Activated CD4-positive, alpha-beta T cell treated with anti-CD3 and anti-CD28 coated beads for 36 hours (primary cell): ENCODE measurements at regions not wholly inside any gene's neighbourhood (a gene's known extent, or its start where the extent isn't known, plus 50 kb on each side); places are given as distances from the start of the nearest gene placed in this dataset.
A peak's percentile ranks its signal among the peaks of the same experiment; 100 is the strongest.

ENCODE experiments used
- ATAC-seq: fragments of 200-7000 bp; cut with Tn5 transposase; one replicate; pipeline ENCODE4 v1.10.0; 2021; ENCODE audit warnings: mild to moderate bottlenecking, moderate library complexity
- CTCF ChIA-PET: fragments of 350-600 bp; sonication (Branson Sonifier 250); formaldehyde crosslinking; loops from one replicate; lab custom pipeline; 2021; ENCODE audit warnings: antibody characterized with exemption; lab: Charles Lee
- POLR2A ChIA-PET: fragments of 350-600 bp; sonication (Branson Sonifier 250); formaldehyde crosslinking; loops from one replicate; lab custom pipeline; 2021; ENCODE audit warnings: antibody characterized with exemption, inconsistent platforms; lab: Charles Lee
- DNase-seq: peaks from one replicate; pipeline ENCODE4 v3.0.0-alpha.2; 2020
- H3K27ac Mint-ChIP-seq: one replicate; pipeline ENCODE4 v1.8.0; 2021; ENCODE audit warnings: mixed read lengths
- H3K27me3 Mint-ChIP-seq: one replicate; pipeline ENCODE4 v1.8.0; 2021; ENCODE audit warnings: mixed read lengths
- H3K36me3 Mint-ChIP-seq: one replicate; pipeline ENCODE4 v1.8.0; 2021; ENCODE audit warnings: low read depth, mixed read lengths
- H3K4me1 Mint-ChIP-seq: one replicate; pipeline ENCODE4 v1.8.0; 2021; ENCODE audit warnings: mixed read lengths
- H3K4me3 Mint-ChIP-seq: one replicate; pipeline ENCODE4 v1.8.0; 2021; ENCODE audit warnings: mild to moderate bottlenecking, moderate library complexity, mixed read lengths
- H3K9me3 Mint-ChIP-seq: one replicate; pipeline ENCODE4 v1.8.0; 2021; ENCODE audit warnings: low read depth, mixed read lengths
- intact Hi-C, 2 experiments: fragments of 100-400 bp; cut with DNase I in 1 of 2; cut with micrococcal nuclease in 1 of 2; formaldehyde crosslinking; loops; one replicate each; pipeline versions ENCODE4 v1.14.2 to v1.15.1; 2022 to 2024; cut with DNase I, micrococcal nuclease

DNA sequence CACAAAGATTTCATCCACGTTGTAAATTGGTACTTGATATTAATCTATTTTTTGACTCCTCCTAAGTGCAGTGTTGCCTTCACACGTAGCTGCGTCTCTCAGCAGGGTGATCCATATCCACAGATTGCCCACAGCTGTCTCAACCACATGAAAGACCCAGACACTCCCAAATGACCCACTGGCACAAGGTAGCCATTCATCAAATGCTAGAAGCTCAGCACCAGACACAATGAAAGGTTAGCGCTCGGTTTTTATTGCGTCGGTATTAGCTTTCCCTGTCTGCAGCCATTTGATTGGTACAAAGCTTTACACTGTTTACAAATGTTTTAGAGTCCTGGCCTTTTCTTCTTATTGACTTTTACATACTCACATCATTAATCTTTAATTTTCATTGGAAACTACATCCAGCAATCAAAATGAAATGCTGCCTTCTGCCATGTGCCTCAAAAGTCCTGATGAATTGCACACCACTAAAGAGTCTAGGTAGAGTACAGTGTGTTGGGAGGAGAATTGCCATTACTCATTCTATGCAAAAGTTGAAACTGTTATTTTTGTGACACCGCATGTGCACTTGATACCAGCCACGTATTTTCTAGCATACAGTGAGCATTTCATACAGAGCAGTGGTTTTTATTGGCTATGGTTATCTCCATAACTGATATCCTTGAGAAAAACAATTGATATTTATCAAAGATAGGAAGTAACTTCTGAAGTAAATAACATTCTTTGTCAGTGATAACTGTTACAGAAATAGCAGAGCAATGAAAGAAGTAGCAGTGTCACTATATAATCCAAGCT lies 127.3 kb upstream of the NUDT7 start:
- intact Hi-C loops: loop anchor here in 1 of 2 experiments (10.0 kb wide), 1 partner anchor 60 kb away; no protein-coding TSS in a partner anchor
- Mint-ChIP-seq H3K4me1 (no peaks in the 10 kb centered on the region), H3K9me3 (no peaks in the 10 kb centered on the region), H3K4me3 (no peak overlapping the region), H3K27ac (no peak overlapping the region), H3K27me3 (peaks cover 16% of the 10 kb centered on the region), H3K36me3 (no peaks in the 10 kb centered on the region)
- DNase-seq (no peak), ATAC-seq (no peak)
- ChIA-PET CTCF (interaction anchor here (1.0 to 1.2 kb wide), 2 partner anchors 11 to 408 kb away, joined by 3 read pairs; no protein-coding TSS in a partner anchor), POLR2A (no interaction called here)

DNA sequence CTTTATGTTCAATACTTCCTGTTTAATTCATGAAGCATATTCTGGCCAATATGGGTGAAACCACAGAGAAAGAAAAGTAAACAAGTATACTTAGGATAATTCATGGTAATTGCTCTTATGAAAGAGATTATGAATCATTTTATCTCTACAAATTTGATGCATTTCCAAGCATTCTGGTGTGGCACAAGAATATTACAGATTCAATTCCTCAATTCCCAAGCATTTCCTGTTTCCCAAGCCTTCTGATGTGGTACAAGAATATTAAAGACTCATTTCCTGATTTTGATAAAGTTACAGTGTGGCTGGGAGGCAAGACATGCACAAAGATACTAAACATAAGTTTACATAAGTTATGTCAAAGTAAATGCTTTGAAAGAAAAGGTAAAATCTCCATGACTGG lies 126.1 kb upstream of the NUDT7 start:
- intact Hi-C loops: loop anchor here in 1 of 2 experiments (10.0 kb wide), 1 partner anchor 61 kb away; no protein-coding TSS in a partner anchor
- H3K36me3 Mint-ChIP-seq: no peaks in the 10 kb centered on the region
- ChIA-PET POLR2A (no interaction called here), CTCF (no interaction called here)
- H3K4me3 Mint-ChIP-seq: no peak overlapping the region
- no peak for DNase-seq
- peaks cover 16% of the 10 kb centered on the region for H3K27me3 Mint-ChIP-seq
- H3K27ac Mint-ChIP-seq: no peak overlapping the region
- no peaks in the 10 kb centered on the region for H3K4me1 Mint-ChIP-seq
- no peak for ATAC-seq
- H3K9me3 Mint-ChIP-seq: no peaks in the 10 kb centered on the region

DNA sequence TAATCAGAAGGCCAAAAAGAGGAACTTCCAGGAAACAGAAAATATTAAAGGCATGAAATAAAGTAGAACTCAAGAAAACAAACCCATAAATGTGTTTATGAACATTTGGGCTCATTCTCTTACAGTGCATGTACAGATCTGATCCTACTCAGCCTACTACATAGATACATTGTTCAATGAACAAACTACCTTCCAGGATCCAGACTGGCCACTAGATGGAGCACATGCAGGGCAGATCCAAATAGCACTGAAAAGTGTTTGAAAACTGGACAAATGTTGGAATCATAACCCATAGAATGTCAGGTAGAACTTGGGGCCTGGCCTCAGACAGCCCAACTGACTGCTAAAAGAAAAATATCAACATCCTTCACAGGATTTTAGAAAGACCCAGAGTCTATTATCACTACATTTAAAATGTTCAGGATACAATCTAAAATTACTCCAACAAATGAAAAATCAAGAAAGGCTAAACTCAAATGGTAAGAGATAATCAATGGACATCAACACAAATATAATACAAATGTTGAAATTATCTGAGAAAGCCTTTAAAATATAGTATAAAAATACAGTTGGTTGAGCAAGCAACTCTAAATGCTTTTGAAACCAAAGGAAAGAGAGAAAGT lies 122.4 kb upstream of the NUDT7 start:
- Mint-ChIP-seq H3K4me1 (no peaks in the 10 kb centered on the region), H3K36me3 (no peaks in the 10 kb centered on the region), H3K27me3 (peaks cover 12% of the 10 kb centered on the region), H3K9me3 (no peaks in the 10 kb centered on the region), H3K27ac (no peak overlapping the region), H3K4me3 (no peak overlapping the region)
- ChIA-PET POLR2A (no interaction called here), CTCF (interaction anchor here (0.7 to 1.2 kb wide), 3 partner anchors 8 to 371 kb away, joined by 3 to 5 read pairs (median 3); no protein-coding TSS in a partner anchor)
- intact Hi-C loops: loop anchor here (1.0 to 10.0 kb wide), 2 partner anchors 65 to 371 kb away; no protein-coding TSS in a partner anchor
- DNase-seq: peak; percentile 50
- no peak for ATAC-seq

DNA sequence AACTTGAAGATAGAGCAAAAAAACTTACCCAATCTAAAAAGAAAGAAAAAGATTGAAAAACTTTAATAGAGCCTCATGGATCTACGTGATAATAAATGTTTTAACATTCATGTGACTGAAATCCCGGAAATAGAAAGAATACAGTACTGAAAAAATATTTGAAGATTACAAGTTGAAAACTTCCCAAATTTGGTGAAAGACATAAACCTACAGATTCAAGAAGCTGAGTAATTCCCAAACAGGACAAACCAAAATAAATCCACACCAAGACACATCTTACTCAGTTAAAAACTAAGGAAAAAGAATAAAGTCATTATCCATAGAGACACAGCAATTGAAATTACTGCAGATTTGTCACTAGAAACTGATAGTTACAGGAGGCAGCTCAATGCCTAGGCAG lies 121.8 kb upstream of the NUDT7 start:
- H3K27me3 Mint-ChIP-seq: peaks cover 14% of the 10 kb centered on the region
- POLR2A ChIA-PET: no interaction called here
- DNase-seq (no peak), ATAC-seq (no peak)
- CTCF ChIA-PET: interaction anchor here (0.7 to 1.2 kb wide), 3 partner anchors 9 to 402 kb away, joined by 3 to 4 read pairs (median 3); no protein-coding TSS in a partner anchor
- no peaks in the 10 kb centered on the region for H3K36me3 Mint-ChIP-seq
- no peak overlapping the region for H3K27ac Mint-ChIP-seq
- no peaks in the 10 kb centered on the region for H3K9me3 Mint-ChIP-seq
- intact Hi-C loops: loop anchor here in 1 of 2 experiments (1.0 kb wide), 1 partner anchor 371 kb away; no protein-coding TSS in a partner anchor
- no peak overlapping the region for H3K4me3 Mint-ChIP-seq
- H3K4me1 Mint-ChIP-seq: no peaks in the 10 kb centered on the region

DNA sequence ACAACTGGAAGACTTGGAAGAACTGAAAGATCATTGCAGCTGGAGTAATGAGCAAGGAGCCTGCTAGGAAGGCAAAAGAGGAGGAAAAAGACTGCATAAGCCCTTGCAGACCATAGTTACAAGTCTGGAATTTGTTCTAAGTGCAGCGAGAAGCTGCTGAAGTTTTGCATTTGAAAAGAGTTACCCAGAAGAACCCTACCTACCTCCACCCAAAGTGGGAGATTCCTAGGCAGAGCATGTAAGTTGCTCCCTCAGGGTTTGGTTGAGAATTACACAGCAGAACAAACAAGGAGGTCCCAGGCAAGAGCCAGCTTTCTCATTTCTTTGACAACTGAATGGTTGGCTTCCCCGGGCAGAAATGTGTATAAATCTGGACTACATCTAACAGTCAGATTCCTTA lies 118.7 kb upstream of the NUDT7 start:
- H3K36me3 Mint-ChIP-seq: no peaks in the 10 kb centered on the region
- ChIA-PET CTCF (interaction anchor here (0.8 to 2.0 kb wide), 2 partner anchors 10 to 18 kb away, joined by 3 to 7 read pairs; no protein-coding TSS in a partner anchor), POLR2A (no interaction called here)

DNA sequence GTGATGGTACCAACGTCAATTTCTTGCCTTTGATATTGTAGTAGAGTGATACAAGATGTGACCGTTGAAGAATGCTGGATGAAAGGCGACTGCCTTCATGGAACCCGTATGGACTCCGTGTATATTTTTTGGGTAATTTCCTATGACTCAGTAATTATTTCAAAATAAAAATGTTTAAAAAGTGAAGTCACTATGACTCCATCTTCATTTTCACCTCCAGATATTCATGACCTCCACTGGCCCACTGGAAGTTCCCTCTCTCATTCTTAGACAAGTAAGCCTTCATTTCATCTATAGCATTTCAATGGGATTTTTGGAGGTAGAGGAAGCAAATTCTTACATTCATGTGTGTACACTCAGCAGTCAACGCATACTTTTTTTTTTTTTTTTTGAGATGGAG lies 111.8 kb upstream of the NUDT7 start:
- no peaks in the 10 kb centered on the region for H3K36me3 Mint-ChIP-seq
- intact Hi-C loops: no loop called here
- ChIA-PET POLR2A (no interaction called here), CTCF (no interaction called here)
- ATAC-seq (no peak), DNase-seq (no peak)
- no peak overlapping the region for H3K4me3 Mint-ChIP-seq
- no peaks in the 10 kb centered on the region for H3K4me1 Mint-ChIP-seq
- H3K27ac Mint-ChIP-seq: no peak overlapping the region
- no peaks in the 10 kb centered on the region for H3K9me3 Mint-ChIP-seq
- peaks cover 14% of the 10 kb centered on the region for H3K27me3 Mint-ChIP-seq

More for the DNA sequence above, 118.7 kb upstream of the NUDT7 start:
- Mint-ChIP-seq H3K27me3 (peaks cover 10% of the 10 kb centered on the region), H3K4me3 (no peak overlapping the region), H3K27ac (no peak overlapping the region), H3K4me1 (no peaks in the 10 kb centered on the region), H3K9me3 (no peaks in the 10 kb centered on the region)
- DNase-seq: no peak
- no peak for ATAC-seq
- intact Hi-C loops: no loop called here

DNA sequence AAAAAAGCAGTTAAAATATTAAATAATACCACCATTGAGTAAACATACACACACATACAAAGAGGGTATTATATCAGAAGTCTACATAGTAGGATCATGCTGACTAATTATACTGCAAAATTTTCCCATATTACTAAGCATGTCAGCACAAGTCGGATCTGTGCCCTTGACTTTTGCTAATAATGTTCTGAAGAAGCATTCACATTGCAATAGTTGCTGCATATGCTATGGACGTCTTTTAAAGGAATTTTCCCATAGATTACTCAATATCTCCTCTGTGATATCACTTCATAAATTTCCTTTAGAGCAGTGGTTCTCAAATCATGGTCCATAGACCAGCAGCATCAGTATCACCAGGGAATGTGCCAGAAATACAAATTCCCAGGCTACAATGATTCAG lies 110.9 kb upstream of the NUDT7 start:
- no peak overlapping the region for H3K4me3 Mint-ChIP-seq
- no peaks in the 10 kb centered on the region for H3K9me3 Mint-ChIP-seq
- peaks cover 16% of the 10 kb centered on the region for H3K27me3 Mint-ChIP-seq
- no peaks in the 10 kb centered on the region for H3K36me3 Mint-ChIP-seq
- no peak for ATAC-seq
- H3K27ac Mint-ChIP-seq: no peak overlapping the region
- intact Hi-C loops: no loop called here
- DNase-seq: no peak
- CTCF ChIA-PET: no interaction called here
- POLR2A ChIA-PET: no interaction called here
- no peaks in the 10 kb centered on the region for H3K4me1 Mint-ChIP-seq

DNA sequence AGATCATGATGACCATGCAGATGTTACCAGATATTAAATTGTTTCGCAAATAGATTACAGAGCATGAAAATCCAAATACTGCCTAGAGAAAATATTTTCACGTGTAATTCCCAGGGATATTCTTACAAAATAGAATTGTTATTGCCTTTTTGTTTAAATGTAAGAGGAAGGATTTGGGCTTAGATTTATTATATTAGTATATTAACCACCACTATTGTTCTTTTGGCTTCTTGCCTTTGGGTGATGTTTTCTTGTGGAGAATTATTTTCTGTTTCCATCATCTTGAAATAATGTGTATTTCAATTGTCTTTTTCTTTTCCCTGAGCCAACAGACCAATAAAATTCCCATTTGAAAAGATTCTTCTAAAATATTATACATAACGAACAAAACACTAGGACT lies 109.7 kb upstream of the NUDT7 start:
- no peak overlapping the region for H3K27ac Mint-ChIP-seq
- no peaks in the 10 kb centered on the region for H3K36me3 Mint-ChIP-seq
- no peak for DNase-seq
- peaks cover 17% of the 10 kb centered on the region for H3K27me3 Mint-ChIP-seq
- no peaks in the 10 kb centered on the region for H3K4me1 Mint-ChIP-seq
- intact Hi-C loops: no loop called here
- H3K9me3 Mint-ChIP-seq: no peaks in the 10 kb centered on the region
- no peak overlapping the region for H3K4me3 Mint-ChIP-seq
- ATAC-seq: no peak
- ChIA-PET CTCF (no interaction called here), POLR2A (no interaction called here)

DNA sequence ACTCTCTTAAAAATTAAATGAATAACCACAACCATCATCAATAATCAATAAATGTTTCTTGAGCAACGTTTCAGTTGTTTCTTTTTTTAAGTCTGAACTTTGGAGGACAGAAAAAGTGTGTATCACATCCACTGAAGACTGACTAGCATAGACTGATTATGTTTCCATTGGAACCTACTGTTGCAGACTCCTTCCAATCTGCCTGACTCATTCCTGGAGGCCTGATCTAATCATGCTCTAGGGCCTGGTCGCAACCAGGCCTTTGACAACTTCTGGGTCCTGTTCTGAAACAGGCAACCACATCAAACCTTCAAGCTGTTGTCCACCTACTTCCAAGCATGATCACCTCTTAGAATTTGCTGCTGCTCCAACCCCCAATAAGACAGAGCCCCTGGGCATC lies 109.2 kb upstream of the NUDT7 start:
- ChIA-PET CTCF (no interaction called here), POLR2A (no interaction called here)
- Mint-ChIP-seq H3K36me3 (no peaks in the 10 kb centered on the region), H3K4me3 (no peak overlapping the region), H3K27ac (no peak overlapping the region), H3K27me3 (peaks cover 20% of the 10 kb centered on the region), H3K9me3 (no peaks in the 10 kb centered on the region), H3K4me1 (no peaks in the 10 kb centered on the region)
- intact Hi-C loops: no loop called here
- DNase-seq (no peak), ATAC-seq (no peak)

DNA sequence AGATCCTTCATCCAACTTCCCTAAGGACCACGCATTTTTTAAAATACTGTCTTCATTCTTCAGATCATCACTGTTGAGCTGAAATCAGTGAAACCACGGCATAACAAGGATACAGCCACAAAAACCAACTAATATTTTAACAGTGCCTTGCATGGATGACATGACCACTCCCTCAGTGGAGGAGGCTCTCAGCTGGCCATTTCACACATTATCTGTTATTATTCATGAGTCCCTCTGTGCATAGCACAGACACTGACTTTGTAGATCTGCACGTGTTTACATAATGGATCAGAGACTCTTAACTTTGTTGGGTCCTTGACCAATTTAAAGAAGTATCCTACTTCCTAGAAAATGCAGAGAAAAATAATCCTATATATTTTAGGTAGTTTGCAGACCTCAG lies 104.8 kb upstream of the NUDT7 start:
- H3K27ac Mint-ChIP-seq: no peak overlapping the region
- no peak overlapping the region for H3K4me3 Mint-ChIP-seq
- H3K9me3 Mint-ChIP-seq: no peaks in the 10 kb centered on the region
- ChIA-PET CTCF (no interaction called here), POLR2A (no interaction called here)
- ATAC-seq: no peak
- DNase-seq: no peak
- intact Hi-C loops: no loop called here
- no peaks in the 10 kb centered on the region for H3K36me3 Mint-ChIP-seq
- no peaks in the 10 kb centered on the region for H3K4me1 Mint-ChIP-seq
- peaks cover 25% of the 10 kb centered on the region for H3K27me3 Mint-ChIP-seq

DNA sequence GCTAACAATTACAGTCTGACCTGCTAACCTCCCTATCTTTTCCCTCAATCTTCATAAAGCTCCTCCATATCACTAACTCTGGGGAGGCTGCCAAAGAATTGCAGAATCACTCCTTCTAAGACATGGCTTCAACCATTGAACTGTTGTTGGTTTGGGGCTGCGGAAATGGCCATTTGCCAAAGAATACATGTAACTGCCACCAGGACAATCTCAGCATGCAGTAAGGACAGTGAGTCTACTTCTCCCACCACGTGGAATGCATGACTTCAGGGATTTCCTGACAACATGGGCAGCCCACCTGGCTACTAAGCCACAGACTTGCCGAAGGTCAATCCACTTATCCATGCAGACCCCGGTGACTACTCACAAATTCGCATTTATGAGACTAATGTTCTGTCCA lies 104.3 kb upstream of the NUDT7 start:
- Mint-ChIP-seq H3K4me1 (no peaks in the 10 kb centered on the region), H3K27ac (no peak overlapping the region), H3K36me3 (no peaks in the 10 kb centered on the region), H3K4me3 (no peak overlapping the region), H3K27me3 (peaks cover 25% of the 10 kb centered on the region), H3K9me3 (no peaks in the 10 kb centered on the region)
- intact Hi-C loops: no loop called here
- DNase-seq: no peak
- ChIA-PET POLR2A (no interaction called here), CTCF (no interaction called here)
- no peak for ATAC-seq

DNA sequence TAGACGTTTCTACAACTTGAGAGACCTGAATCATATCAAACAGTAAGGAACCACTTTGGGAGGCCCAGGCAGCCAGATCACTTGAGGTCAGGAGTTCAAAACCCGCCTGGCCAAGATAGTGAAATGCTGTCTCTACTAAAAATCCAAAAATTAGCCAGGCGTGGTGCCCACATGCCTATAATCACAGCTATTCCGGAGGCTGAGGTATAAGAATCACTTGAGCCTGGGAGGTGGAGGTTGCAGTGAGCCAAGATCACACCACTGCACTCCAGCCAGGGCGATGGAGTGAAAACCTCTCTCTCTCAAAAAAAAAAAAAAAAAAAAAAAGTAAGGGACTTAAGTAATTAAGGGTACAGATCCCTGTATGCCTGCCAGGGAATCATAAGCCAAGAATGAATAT lies 103.4 kb upstream of the NUDT7 start:
- Mint-ChIP-seq H3K27ac (no peak overlapping the region), H3K4me1 (no peaks in the 10 kb centered on the region), H3K27me3 (peaks cover 21% of the 10 kb centered on the region), H3K9me3 (no peaks in the 10 kb centered on the region), H3K4me3 (no peak overlapping the region), H3K36me3 (no peaks in the 10 kb centered on the region)
- DNase-seq (no peak), ATAC-seq (no peak)
- intact Hi-C loops: no loop called here
- CTCF ChIA-PET: interaction anchor here (0.7 kb wide), 1 partner anchor 58 kb away, joined by 3 read pairs; no protein-coding TSS in a partner anchor
- POLR2A ChIA-PET: no interaction called here
